ENCODE measurements at regions not wholly inside any gene's neighbourhood (a gene's known extent, or its start where the extent isn't known, plus 50 kb on each side); places are given as distances from the start of the nearest gene placed in this dataset.

DNA sequence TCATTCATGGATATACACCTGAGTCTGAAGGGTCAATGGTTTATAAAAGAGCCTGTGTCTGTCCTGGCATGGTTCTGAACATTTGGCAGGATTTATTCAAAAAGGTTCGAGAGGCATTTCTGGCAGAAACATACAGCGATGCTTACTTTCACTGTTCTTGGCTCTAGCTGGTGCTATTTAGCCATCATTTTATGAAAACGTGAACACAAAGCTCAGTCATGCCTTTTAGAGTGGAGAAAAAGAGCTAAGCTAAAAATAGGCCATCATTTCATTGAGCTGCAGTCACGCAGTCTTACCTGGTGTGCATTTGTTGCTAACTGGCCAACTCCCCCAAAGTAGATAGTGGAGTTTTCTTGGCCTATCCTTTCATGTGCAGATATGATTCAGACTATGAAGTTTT is 1209.5 kb downstream of the SLC16A7 start:
- TF ChIP-seq, protein P1, sequence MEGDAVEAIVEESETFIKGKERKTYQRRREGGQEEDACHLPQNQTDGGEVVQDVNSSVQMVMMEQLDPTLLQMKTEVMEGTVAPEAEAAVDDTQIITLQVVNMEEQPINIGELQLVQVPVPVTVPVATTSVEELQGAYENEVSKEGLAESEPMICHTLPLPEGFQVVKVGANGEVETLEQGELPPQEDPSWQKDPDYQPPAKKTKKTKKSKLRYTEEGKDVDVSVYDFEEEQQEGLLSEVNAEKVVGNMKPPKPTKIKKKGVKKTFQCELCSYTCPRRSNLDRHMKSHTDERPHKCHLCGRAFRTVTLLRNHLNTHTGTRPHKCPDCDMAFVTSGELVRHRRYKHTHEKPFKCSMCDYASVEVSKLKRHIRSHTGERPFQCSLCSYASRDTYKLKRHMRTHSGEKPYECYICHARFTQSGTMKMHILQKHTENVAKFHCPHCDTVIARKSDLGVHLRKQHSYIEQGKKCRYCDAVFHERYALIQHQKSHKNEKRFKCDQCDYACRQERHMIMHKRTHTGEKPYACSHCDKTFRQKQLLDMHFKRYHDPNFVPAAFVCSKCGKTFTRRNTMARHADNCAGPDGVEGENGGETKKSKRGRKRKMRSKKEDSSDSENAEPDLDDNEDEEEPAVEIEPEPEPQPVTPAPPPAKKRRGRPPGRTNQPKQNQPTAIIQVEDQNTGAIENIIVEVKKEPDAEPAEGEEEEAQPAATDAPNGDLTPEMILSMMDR (conservative IDR thresholded peaks at IDR 0.05; ENCODE audit: low read length), result no peak
- TF ChIP-seq EZH2phosphoT487 (IDR thresholded peaks at IDR 0.05; ENCODE audit: borderline replicate concordance, low read depth, low read length), result no peak

All from OCI-LY7 (cell line).